ENCODE measurements at regions not wholly inside any gene's neighbourhood (a gene's known extent, or its start where the extent isn't known, plus 50 kb on each side); places are given as distances from the start of the nearest gene placed in this dataset.
A peak's percentile ranks its signal among the peaks of the same experiment; 100 is the strongest.

DNA sequence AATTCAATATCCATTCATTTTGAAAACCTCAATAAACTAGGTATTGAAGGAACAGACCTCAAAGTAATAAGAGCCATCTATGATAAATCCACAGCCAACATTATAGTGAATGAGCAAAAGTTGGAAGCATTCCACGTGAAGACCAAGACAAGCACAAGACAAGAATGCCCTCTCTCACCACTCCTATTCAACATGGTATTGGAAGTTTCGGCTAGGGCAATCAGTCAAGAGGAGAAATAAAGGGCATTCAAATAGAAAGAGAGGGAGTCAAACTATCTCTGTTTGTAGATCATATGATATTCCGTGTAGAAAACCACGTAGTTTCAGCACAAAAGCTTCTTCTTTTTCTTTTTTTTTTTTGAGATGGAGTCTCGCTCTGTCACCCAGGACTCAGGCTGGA is 550.3 kb downstream of the FSCB start:
- H3K27ac ChIP-seq (ENCODE audit: low read depth in 1 of 3, low read length in 2 of 3), result no peak overlapping the region
- H3K4me1 ChIP-seq (ENCODE audit: control insufficient read depth in 3 of 3, insufficient read depth in 2 of 3, low read depth in 1 of 3, low read length in 2 of 3), result no peaks in the 10 kb centered on the region
- H3K9me3 ChIP-seq (ENCODE audit: control insufficient read depth in 2 of 2, insufficient read depth in 1 of 2, low read depth in 1 of 2, low read length in 1 of 2), result no peaks in the 10 kb centered on the region
- no peaks in the 10 kb centered on the region for H3K27me3 ChIP-seq (ENCODE audit: control insufficient read depth in 3 of 3, insufficient read depth in 3 of 3, low read length in 3 of 3)
- DNase-seq (no peak), FAIRE-seq (no peak)
- H3K4me3 ChIP-seq (ENCODE audit: low read depth in 1 of 3, low read length in 3 of 3), result no peak overlapping the region
- 84 to 90% (median 89%) methylated on average over 5 of the region's 5 CpGs for WGBS, 3 donors
- no peaks in the 10 kb centered on the region for H3K36me3 ChIP-seq (ENCODE audit: control insufficient read depth in 3 of 3, insufficient read depth in 2 of 3, low read depth in 1 of 3, low read length in 3 of 3)

DNA sequence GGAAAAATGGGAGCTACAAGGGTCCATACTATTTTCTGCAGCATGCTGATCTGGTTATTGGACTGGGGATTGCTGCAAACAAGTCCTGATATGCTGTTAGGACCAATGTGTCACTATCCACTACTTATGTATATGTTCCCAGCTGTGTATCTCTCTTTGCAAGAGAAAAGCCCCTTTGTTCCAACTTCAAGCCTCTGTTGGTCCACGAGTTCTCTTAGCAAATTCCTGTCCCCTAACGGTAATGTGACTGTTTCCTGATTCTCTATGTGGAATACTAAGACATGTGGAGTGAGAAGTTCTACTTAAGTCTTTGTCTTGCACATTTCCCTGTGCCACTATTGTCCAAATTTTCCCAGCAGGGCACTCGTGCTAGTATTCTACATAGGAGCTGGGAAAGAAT is 557.7 kb downstream of the FSCB start:
- Histone ChIP-seq H3K36me3 (ENCODE audit: control insufficient read depth in 3 of 3, insufficient read depth in 2 of 3, low read depth in 1 of 3, low read length in 3 of 3) (no peaks in the 10 kb centered on the region), H3K4me3 (ENCODE audit: low read depth in 1 of 3, low read length in 3 of 3) (no peak overlapping the region), H3K27me3 (ENCODE audit: control insufficient read depth in 3 of 3, insufficient read depth in 3 of 3, low read length in 3 of 3) (no peaks in the 10 kb centered on the region), H3K27ac (ENCODE audit: low read depth in 1 of 3, low read length in 2 of 3) (no peak overlapping the region), H3K9me3 (ENCODE audit: control insufficient read depth in 2 of 2, insufficient read depth in 1 of 2, low read depth in 1 of 2, low read length in 1 of 2) (no peaks in the 10 kb centered on the region), H3K4me1 (ENCODE audit: control insufficient read depth in 3 of 3, insufficient read depth in 2 of 3, low read depth in 1 of 3, low read length in 2 of 3) (no peaks in the 10 kb centered on the region)
- FAIRE-seq (no peak), DNase-seq (no peak)
- 42 to 50% (median 46%) methylated on average over 3 of the region's 3 CpGs for WGBS, 3 donors

DNA sequence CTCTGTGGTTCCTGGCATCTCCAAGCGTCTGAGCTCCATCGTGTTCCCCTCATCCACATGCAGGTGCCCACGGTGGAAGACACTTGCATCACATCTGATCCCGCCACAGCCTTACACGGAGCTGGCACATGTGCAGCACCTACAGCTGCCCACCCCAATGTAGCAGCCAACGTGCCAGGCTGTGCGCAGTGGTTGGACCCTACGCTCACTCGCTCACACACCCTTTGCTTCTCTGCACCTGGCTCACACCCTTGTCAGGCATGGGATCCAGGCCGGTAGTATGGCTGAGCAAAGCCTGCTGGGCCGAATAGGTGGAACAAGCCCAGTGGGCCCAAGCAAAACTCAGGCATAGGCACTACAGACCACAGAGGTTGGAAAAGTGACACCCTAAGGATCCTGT is 567.2 kb downstream of the FSCB start:
- Histone ChIP-seq H3K27ac (ENCODE audit: low read depth in 1 of 3, low read length in 2 of 3) (no peak overlapping the region), H3K4me3 (ENCODE audit: low read depth in 1 of 3, low read length in 3 of 3) (no peak overlapping the region), H3K36me3 (ENCODE audit: control insufficient read depth in 3 of 3, insufficient read depth in 2 of 3, low read depth in 1 of 3, low read length in 3 of 3) (peaks cover 0 to 2% (median 0%) of the 10 kb centered on the region in 3 donors), H3K27me3 (ENCODE audit: control insufficient read depth in 3 of 3, insufficient read depth in 3 of 3, low read length in 3 of 3) (no peaks in the 10 kb centered on the region), H3K9me3 (ENCODE audit: control insufficient read depth in 2 of 2, insufficient read depth in 1 of 2, low read depth in 1 of 2, low read length in 1 of 2) (peaks cover 1 to 14% of the 10 kb centered on the region in 2 donors), H3K4me1 (ENCODE audit: control insufficient read depth in 3 of 3, insufficient read depth in 2 of 3, low read depth in 1 of 3, low read length in 2 of 3) (no peaks in the 10 kb centered on the region)
- no peak for DNase-seq
- FAIRE-seq, result no peak
- WGBS, 3 donors, result 81 to 83% (median 82%) methylated on average over 11 of the region's 11 CpGs

DNA sequence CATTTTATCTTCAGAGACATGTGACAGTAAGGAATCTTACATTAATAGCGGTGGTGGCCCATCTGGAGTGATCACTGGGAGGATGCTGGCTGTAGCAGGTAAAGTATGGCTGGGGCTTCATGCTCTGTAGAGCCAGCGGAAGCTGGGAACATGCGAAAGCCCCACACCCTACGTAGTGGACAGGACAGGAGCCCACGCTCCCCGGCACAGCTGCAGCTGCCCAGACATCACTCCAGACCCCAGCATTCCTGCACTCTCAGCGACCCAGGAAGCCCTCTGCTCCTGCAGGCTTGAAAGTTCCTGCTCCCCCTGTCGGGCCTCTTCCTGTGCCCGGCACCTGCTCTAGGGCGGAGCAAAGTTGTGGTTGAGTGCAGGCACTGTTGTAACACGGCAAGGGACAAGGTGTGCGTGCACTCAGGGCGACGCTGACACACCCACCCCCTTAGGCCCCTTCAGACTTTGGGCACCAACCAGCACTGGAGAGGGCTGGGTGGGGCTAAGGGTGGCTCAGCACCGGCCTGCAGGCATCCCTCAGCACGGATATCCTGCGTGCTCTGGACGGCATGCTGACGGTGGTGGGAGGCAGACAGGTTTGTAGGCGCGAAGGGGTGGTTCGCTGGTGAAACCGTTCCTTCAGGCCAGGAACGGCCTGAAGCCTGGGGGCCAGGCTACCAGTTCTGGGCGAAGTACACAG is 568.3 kb downstream of the FSCB start:
- Histone ChIP-seq H3K4me1 (ENCODE audit: control insufficient read depth in 3 of 3, insufficient read depth in 2 of 3, low read depth in 1 of 3, low read length in 2 of 3) (no peaks in the 10 kb centered on the region), H3K4me3 (ENCODE audit: low read depth in 1 of 3, low read length in 3 of 3) (no peak overlapping the region), H3K36me3 (ENCODE audit: control insufficient read depth in 3 of 3, insufficient read depth in 2 of 3, low read depth in 1 of 3, low read length in 3 of 3) (peaks cover 0 to 2% (median 0%) of the 10 kb centered on the region in 3 donors), H3K9me3 (ENCODE audit: control insufficient read depth in 2 of 2, insufficient read depth in 1 of 2, low read depth in 1 of 2, low read length in 1 of 2) (peaks cover 1 to 14% of the 10 kb centered on the region in 2 donors), H3K27me3 (ENCODE audit: control insufficient read depth in 3 of 3, insufficient read depth in 3 of 3, low read length in 3 of 3) (no peaks in the 10 kb centered on the region), H3K27ac (ENCODE audit: low read depth in 1 of 3, low read length in 2 of 3) (no peak overlapping the region)
- 81 to 85% (median 85%) methylated on average over 25 of the region's 25 CpGs for WGBS, 3 donors
- FAIRE-seq (no peak), DNase-seq (no peak)

DNA sequence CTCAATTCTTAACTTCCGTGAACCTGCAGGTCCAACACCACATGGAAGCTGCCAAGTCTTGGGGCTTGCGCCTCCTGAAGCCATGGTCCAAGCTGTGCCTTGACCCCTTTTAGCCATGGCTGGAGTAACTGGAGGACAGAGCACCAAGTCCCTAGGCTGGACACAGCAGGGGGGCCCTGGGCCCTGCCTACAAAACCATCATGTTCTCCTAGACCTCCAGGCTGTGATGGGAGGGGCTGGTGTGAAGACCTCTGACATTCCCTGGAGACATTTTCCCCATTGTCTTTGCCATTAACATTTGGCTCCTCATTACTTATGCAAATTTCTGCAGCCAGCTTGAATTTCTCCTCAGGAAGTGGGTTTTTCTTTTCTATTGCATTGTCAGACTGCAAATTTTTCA is 570.1 kb downstream of the FSCB start:
- WGBS, 3 donors, result 95 to 98% (median 97%) methylated on average over 2 of the region's 2 CpGs
- H3K4me1 ChIP-seq (ENCODE audit: control insufficient read depth in 3 of 3, insufficient read depth in 2 of 3, low read depth in 1 of 3, low read length in 2 of 3), result no peaks in the 10 kb centered on the region
- H3K4me3 ChIP-seq (ENCODE audit: low read depth in 1 of 3, low read length in 3 of 3), result no peak overlapping the region
- no peaks in the 10 kb centered on the region for H3K27me3 ChIP-seq (ENCODE audit: control insufficient read depth in 3 of 3, insufficient read depth in 3 of 3, low read length in 3 of 3)
- FAIRE-seq, result no peak
- DNase-seq, result no peak
- peaks cover 1 to 14% of the 10 kb centered on the region in 2 donors for H3K9me3 ChIP-seq (ENCODE audit: control insufficient read depth in 2 of 2, insufficient read depth in 1 of 2, low read depth in 1 of 2, low read length in 1 of 2)
- H3K36me3 ChIP-seq (ENCODE audit: control insufficient read depth in 3 of 3, insufficient read depth in 2 of 3, low read depth in 1 of 3, low read length in 3 of 3), result peaks cover 0 to 2% (median 0%) of the 10 kb centered on the region in 3 donors
- H3K27ac ChIP-seq (ENCODE audit: low read depth in 1 of 3, low read length in 2 of 3), result no peak overlapping the region

DNA sequence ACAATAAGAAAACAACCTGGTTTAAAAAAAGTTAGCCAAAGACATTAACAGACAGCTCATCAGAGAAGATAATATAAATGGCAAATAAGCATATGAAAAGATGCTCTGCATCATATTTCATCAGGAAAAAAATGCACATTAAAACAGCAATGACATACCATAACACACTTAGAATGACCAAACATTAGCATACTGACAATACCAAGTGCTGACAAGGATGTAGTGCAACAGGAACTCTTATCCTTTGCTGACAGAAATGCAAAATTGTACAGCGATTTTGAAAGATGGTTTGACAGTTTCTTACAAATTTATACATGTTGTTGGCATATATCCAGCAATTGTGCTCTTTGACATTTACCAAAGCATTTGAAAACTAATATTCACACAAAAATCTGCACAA is 573.0 kb downstream of the FSCB start:
- Histone ChIP-seq H3K4me1 (ENCODE audit: control insufficient read depth in 3 of 3, insufficient read depth in 2 of 3, low read depth in 1 of 3, low read length in 2 of 3) (no peaks in the 10 kb centered on the region), H3K27me3 (ENCODE audit: control insufficient read depth in 3 of 3, insufficient read depth in 3 of 3, low read length in 3 of 3) (no peaks in the 10 kb centered on the region), H3K4me3 (ENCODE audit: low read depth in 1 of 3, low read length in 3 of 3) (no peak overlapping the region), H3K27ac (ENCODE audit: low read depth in 1 of 3, low read length in 2 of 3) (no peak overlapping the region), H3K36me3 (ENCODE audit: control insufficient read depth in 3 of 3, insufficient read depth in 2 of 3, low read depth in 1 of 3, low read length in 3 of 3) (no peaks in the 10 kb centered on the region), H3K9me3 (ENCODE audit: control insufficient read depth in 2 of 2, insufficient read depth in 1 of 2, low read depth in 1 of 2, low read length in 1 of 2) (peaks cover 1 to 12% of the 10 kb centered on the region in 2 donors)
- DNase-seq (no peak), FAIRE-seq (no peak)
- WGBS, 3 donors, result 60 to 67% (median 62%) methylated on average over 1 of the region's 1 CpG

DNA sequence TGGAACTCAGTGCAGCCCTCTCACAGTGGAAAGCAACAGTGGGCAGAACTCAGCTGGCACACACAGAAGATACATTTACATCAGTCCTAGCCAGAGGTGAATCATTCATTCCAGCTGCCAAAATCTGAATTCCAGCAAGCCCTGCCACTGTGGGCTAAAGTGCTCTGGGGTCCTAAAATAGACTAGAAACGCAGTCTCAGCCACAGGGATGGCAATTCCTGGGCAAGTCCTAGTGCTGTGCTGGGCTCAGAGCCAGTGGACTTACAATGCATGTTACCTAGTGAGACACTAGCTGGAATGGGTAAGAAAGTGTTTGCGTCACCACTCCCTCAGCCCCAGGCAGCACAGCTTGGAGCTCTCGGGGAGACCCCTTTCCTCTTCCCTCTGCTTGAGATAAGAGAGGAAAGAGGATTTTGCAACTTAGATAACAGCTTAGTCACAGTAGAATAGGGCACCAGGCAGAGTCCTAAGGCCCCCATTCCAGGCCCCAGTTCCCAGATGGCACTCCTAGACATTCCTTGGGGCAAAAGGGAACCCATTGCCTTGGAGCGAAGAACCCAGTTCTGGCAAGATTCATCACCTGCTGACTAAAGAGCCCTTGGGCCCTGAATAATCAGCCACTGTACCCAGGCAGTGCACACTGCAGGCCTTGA is 592.9 kb downstream of the FSCB start:
- Histone ChIP-seq H3K27ac (ENCODE audit: low read depth in 1 of 3, low read length in 2 of 3) (no peak overlapping the region), H3K27me3 (ENCODE audit: control insufficient read depth in 3 of 3, insufficient read depth in 3 of 3, low read length in 3 of 3) (no peaks in the 10 kb centered on the region), H3K4me3 (ENCODE audit: low read depth in 1 of 3, low read length in 3 of 3) (no peak overlapping the region), H3K4me1 (ENCODE audit: control insufficient read depth in 3 of 3, insufficient read depth in 2 of 3, low read depth in 1 of 3, low read length in 2 of 3) (no peaks in the 10 kb centered on the region), H3K36me3 (ENCODE audit: control insufficient read depth in 3 of 3, insufficient read depth in 2 of 3, low read depth in 1 of 3, low read length in 3 of 3) (no peaks in the 10 kb centered on the region), H3K9me3 (ENCODE audit: control insufficient read depth in 2 of 2, insufficient read depth in 1 of 2, low read depth in 1 of 2, low read length in 1 of 2) (peaks cover 0 to 2% of the 10 kb centered on the region in 2 donors)
- FAIRE-seq, result no peak
- DNase-seq, result no peak
- WGBS, 3 donors, result 73 to 78% (median 75%) methylated on average over 4 of the region's 4 CpGs

DNA sequence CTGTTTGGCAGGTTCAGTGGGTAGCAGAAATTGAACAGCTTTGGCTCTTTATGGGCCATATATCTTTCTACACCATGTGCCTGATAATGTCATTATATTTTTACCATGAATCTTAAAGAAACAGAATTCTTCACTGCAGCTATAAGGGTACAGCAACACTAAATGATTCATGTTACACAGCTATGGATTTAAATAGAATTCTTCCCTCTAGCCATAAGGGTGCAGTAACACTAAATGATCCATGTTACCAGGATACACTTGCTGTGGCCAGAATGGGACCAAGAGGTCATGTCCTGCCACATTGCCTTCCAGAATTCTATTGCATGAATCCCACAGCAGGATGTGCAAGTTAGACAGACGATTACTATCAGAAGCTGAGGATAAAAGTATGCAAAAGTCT is 603.9 kb downstream of the FSCB start:
- Histone ChIP-seq H3K4me1 (ENCODE audit: control insufficient read depth in 3 of 3, insufficient read depth in 2 of 3, low read depth in 1 of 3, low read length in 2 of 3) (peaks cover 0 to 23% (median 0%) of the 10 kb centered on the region in 3 donors), H3K27me3 (ENCODE audit: control insufficient read depth in 3 of 3, insufficient read depth in 3 of 3, low read length in 3 of 3) (no peaks in the 10 kb centered on the region), H3K36me3 (ENCODE audit: control insufficient read depth in 3 of 3, insufficient read depth in 2 of 3, low read depth in 1 of 3, low read length in 3 of 3) (no peaks in the 10 kb centered on the region), H3K9me3 (ENCODE audit: control insufficient read depth in 2 of 2, insufficient read depth in 1 of 2, low read depth in 1 of 2, low read length in 1 of 2) (no peaks in the 10 kb centered on the region), H3K27ac (ENCODE audit: low read depth in 1 of 3, low read length in 2 of 3) (peak overlapping the region in 1 of 3 donors; percentile 43), H3K4me3 (ENCODE audit: low read depth in 1 of 3, low read length in 3 of 3) (no peak overlapping the region)
- DNase-seq, result peak in 1 of 2 donors; percentile 29
- FAIRE-seq, result no peak
- WGBS, 3 donors, result 51 to 64% (median 60%) methylated on average over 1 of the region's 1 CpG

All from small intestine (tissue), 7 donors.